ENCODE measurements at regions not wholly inside any gene's neighbourhood (a gene's known extent, or its start where the extent isn't known, plus 50 kb on each side); places are given as distances from the start of the nearest gene placed in this dataset.

- no peak for DNase-seq
- ChIA-PET CTCF (no interaction called here), POLR2A (no interaction called here)
- Histone ChIP-seq H2AFZ (ENCODE audit: low read depth) (no peak overlapping the region), H3K79me2 (ENCODE audit: insufficient read depth) (no peaks in the 10 kb centered on the region), H3K4me3 (ENCODE audit: low read depth in 2 of 2, low read length in 1 of 2) (no peak overlapping the region), H3K4me2 (no peak overlapping the region), H3K9ac (no peak overlapping the region), H3K9me3 (no peaks in the 10 kb centered on the region), H3K9me2 (no peaks in the 10 kb centered on the region), H3K27me3 (ENCODE audit: insufficient read depth) (no peaks in the 10 kb centered on the region), H3K4me1 (ENCODE audit: control insufficient read depth in 1 of 2, insufficient read depth in 2 of 2, low read depth in 1 of 2, low read length in 1 of 2) (no peaks in the 10 kb centered on the region), H3K36me3 (replicated peaks in 1 of 2; ENCODE audit: control insufficient read depth in 1 of 2, insufficient read depth in 2 of 2, low read length in 1 of 2) (no peaks in the 10 kb centered on the region), H4K20me1 (ENCODE audit: insufficient read depth) (no peaks in the 10 kb centered on the region), H3F3A (replicated peaks; ENCODE audit: insufficient read depth) (no peaks in the 10 kb centered on the region), H3K27ac (ENCODE audit: low read depth in 2 of 2, low read length in 1 of 2) (no peak overlapping the region)
- 24% methylated on average over 4 of the region's 4 CpGs for WGBS (ENCODE audit: low lambda C conversion rate)
- TF ChIP-seq RAD21 (IDR thresholded peaks at IDR 0.05; ENCODE audit: low read length) (no peak), GATA2 (CRISPR knock-in tag; IDR thresholded peaks at IDR 0.05) (no peak), TAF1 (IDR thresholded peaks at IDR 0.05; ENCODE audit: borderline replicate concordance, low read depth, low read length) (no peak), NRF1 (IDR thresholded peaks at IDR 0.05; ENCODE audit: low read depth, low read length) (no peak), NFIC (IDR thresholded peaks at IDR 0.05; ENCODE audit: borderline replicate concordance) (no peak), FOXM1 (IDR thresholded peaks at IDR 0.05; ENCODE audit: low read depth) (no peak)
Observed at GRCh38 chr13:69280399-69280798, 827.2 kb upstream of the ATXN8OS start.

GRCh38 chr13:69279213-69279612, 828.4 kb upstream of the ATXN8OS start:
- CTCF ChIA-PET = no interaction called here
- H3K27ac ChIP-seq (ENCODE audit: low read depth in 2 of 2, low read length in 1 of 2) = no peak overlapping the region
- no peak overlapping the region for H3K4me3 ChIP-seq (ENCODE audit: low read depth in 2 of 2, low read length in 1 of 2)
- TF ChIP-seq ZBTB33 (IDR thresholded peaks at IDR 0.05; ENCODE audit: borderline replicate concordance, low read depth) (no peak), MXI1 (IDR thresholded peaks at IDR 0.05; ENCODE audit: low read depth, low read length) (no peak), GABPA (IDR thresholded peaks at IDR 0.05; ENCODE audit: low read depth) (no peak), RAD21 (IDR thresholded peaks at IDR 0.05; ENCODE audit: low read length) (no peak), TAF1 (IDR thresholded peaks at IDR 0.05; ENCODE audit: borderline replicate concordance, low read depth, low read length) (no peak), RCOR1 (IDR thresholded peaks at IDR 0.05; ENCODE audit: low read length) (no peak), EZH2phosphoT487 (IDR thresholded peaks at IDR 0.05; ENCODE audit: borderline replicate concordance, low read depth) (no peak), TCF12 (IDR thresholded peaks at IDR 0.05) (no peak), PBX3 (IDR thresholded peaks at IDR 0.05) (no peak), ELF1 (IDR thresholded peaks at IDR 0.05) (no peak), RXRA (IDR thresholded peaks at IDR 0.05; ENCODE audit: borderline replicate concordance, low read depth) (no peak), TEAD4 (IDR thresholded peaks at IDR 0.05; ENCODE audit: borderline replicate concordance, insufficient read depth) (no peak), POLR2AphosphoS5 (IDR thresholded peaks at IDR 0.05; ENCODE audit: low read depth, low read length) (no peak), NFIC (IDR thresholded peaks at IDR 0.05; ENCODE audit: borderline replicate concordance) (no peak), FOXM1 (IDR thresholded peaks at IDR 0.05; ENCODE audit: low read depth) (no peak)
- TF ChIP-seq, protein P1, sequence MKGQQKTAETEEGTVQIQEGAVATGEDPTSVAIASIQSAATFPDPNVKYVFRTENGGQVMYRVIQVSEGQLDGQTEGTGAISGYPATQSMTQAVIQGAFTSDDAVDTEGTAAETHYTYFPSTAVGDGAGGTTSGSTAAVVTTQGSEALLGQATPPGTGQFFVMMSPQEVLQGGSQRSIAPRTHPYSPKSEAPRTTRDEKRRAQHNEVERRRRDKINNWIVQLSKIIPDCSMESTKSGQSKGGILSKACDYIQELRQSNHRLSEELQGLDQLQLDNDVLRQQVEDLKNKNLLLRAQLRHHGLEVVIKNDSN (IDR thresholded peaks at IDR 0.05; ENCODE audit: borderline replicate concordance, low read depth) = no peak
- H3K4me2 ChIP-seq = no peak overlapping the region
- no peaks in the 10 kb centered on the region for H3K79me2 ChIP-seq (ENCODE audit: insufficient read depth)
- no peak for DNase-seq
- POLR2A ChIA-PET = no interaction called here
- no peaks in the 10 kb centered on the region for H3K9me2 ChIP-seq
- H3K27me3 ChIP-seq (ENCODE audit: insufficient read depth) = no peaks in the 10 kb centered on the region
- no peaks in the 10 kb centered on the region for H3F3A ChIP-seq (replicated peaks; ENCODE audit: insufficient read depth)
- H3K9ac ChIP-seq = no peak overlapping the region
- H3K36me3 ChIP-seq (replicated peaks in 1 of 2; ENCODE audit: control insufficient read depth in 1 of 2, insufficient read depth in 2 of 2, low read length in 1 of 2) = no peaks in the 10 kb centered on the region
- H4K20me1 ChIP-seq (ENCODE audit: insufficient read depth) = no peaks in the 10 kb centered on the region
- no peaks in the 10 kb centered on the region for H3K4me1 ChIP-seq (ENCODE audit: control insufficient read depth in 1 of 2, insufficient read depth in 2 of 2, low read depth in 1 of 2, low read length in 1 of 2)
- no peaks in the 10 kb centered on the region for H3K9me3 ChIP-seq
- no peak overlapping the region for H2AFZ ChIP-seq (ENCODE audit: low read depth)

Data from SK-N-SH (cell line).